ENCODE measurements at regions not wholly inside any gene's neighbourhood (a gene's known extent, or its start where the extent isn't known, plus 50 kb on each side); places are given as distances from the start of the nearest gene placed in this dataset.

GRCh38 chr18:25557011-25557410, 205.0 kb upstream of the ZNF521 start:
- intact Hi-C loops (cut with micrococcal nuclease) = no loop called here
- H3K27ac Mint-ChIP-seq = no peak overlapping the region
- TF ChIP-seq, protein P1, sequence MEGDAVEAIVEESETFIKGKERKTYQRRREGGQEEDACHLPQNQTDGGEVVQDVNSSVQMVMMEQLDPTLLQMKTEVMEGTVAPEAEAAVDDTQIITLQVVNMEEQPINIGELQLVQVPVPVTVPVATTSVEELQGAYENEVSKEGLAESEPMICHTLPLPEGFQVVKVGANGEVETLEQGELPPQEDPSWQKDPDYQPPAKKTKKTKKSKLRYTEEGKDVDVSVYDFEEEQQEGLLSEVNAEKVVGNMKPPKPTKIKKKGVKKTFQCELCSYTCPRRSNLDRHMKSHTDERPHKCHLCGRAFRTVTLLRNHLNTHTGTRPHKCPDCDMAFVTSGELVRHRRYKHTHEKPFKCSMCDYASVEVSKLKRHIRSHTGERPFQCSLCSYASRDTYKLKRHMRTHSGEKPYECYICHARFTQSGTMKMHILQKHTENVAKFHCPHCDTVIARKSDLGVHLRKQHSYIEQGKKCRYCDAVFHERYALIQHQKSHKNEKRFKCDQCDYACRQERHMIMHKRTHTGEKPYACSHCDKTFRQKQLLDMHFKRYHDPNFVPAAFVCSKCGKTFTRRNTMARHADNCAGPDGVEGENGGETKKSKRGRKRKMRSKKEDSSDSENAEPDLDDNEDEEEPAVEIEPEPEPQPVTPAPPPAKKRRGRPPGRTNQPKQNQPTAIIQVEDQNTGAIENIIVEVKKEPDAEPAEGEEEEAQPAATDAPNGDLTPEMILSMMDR (IDR thresholded peaks at IDR 0.05) = no peak
- ATAC-seq (no peak), DNase-seq (no peak)
- H3K36me3 Mint-ChIP-seq (ENCODE audit: low read depth) = no peaks in the 10 kb centered on the region
- ChIA-PET CTCF (no interaction called here), POLR2A (interaction anchor here (0.6 kb wide), 1 partner anchor 249 kb away, joined by 3 read pairs; no protein-coding TSS in a partner anchor)
- H3K9me3 Mint-ChIP-seq = no peaks in the 10 kb centered on the region
- H3K4me1 Mint-ChIP-seq (ENCODE audit: low read depth) = no peaks in the 10 kb centered on the region
- H3K27me3 Mint-ChIP-seq = no peaks in the 10 kb centered on the region
- no peak overlapping the region for H3K4me3 Mint-ChIP-seq

DNA sequence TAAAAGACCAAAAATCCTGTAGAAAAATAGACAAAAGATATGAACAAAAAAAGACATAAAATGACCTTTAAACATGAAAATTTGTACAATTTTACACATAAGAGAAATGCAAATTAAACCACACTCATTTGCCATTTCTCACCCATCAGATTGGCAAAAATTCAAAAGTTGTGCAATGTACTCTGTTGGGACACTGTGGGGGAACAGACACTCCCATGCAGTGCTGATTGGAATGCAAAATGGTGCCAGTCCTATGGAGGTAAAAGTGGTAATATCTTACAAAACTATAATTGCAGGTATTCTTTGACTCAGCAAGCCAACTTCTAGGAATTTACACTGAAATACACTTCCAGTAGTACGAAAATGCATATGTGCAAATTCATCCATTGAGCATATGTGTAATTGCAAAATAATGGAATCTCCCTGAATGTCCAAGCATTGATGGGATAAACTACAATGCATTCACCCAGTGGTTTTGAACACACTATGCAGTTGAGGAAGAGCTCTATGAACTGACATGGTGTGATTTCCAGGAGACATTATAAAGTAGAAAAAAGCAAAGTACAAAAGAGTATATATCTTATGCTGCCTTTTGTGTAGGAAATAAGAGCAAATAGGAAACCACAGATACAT, 201.8 kb upstream of the ZNF521 start:
- intact Hi-C loops (cut with micrococcal nuclease) = no loop called here
- H3K27ac Mint-ChIP-seq = no peak overlapping the region
- CTCF ChIA-PET = no interaction called here

GRCh38 chr18:25544546-25545287, 192.8 kb upstream of the ZNF521 start:
- POLR2A ChIA-PET = no interaction called here
- intact Hi-C loops (cut with micrococcal nuclease) = no loop called here
- no peaks in the 10 kb centered on the region for H3K4me1 Mint-ChIP-seq (ENCODE audit: low read depth)
- no peak for DNase-seq
- no peak overlapping the region for H3K27ac Mint-ChIP-seq
- CTCF ChIA-PET = no interaction called here
- no peaks in the 10 kb centered on the region for H3K36me3 Mint-ChIP-seq (ENCODE audit: low read depth)
- peaks cover 5% of the 10 kb centered on the region for H3K9me3 Mint-ChIP-seq
- ATAC-seq = no peak
- no peak overlapping the region for H3K4me3 Mint-ChIP-seq
- TF ChIP-seq, protein P1 (IDR thresholded peaks at IDR 0.05) = no peak
- no peaks in the 10 kb centered on the region for H3K27me3 Mint-ChIP-seq

More for the DNA sequence above, 201.8 kb upstream of the ZNF521 start:
- Mint-ChIP-seq H3K4me1 (ENCODE audit: low read depth) (no peaks in the 10 kb centered on the region), H3K4me3 (no peak overlapping the region), H3K9me3 (no peaks in the 10 kb centered on the region), H3K27me3 (no peaks in the 10 kb centered on the region), H3K36me3 (ENCODE audit: low read depth) (no peaks in the 10 kb centered on the region)
- TF ChIP-seq, protein P1 (IDR thresholded peaks at IDR 0.05) = no peak
- POLR2A ChIA-PET = no interaction called here
- DNase-seq = no peak
- ATAC-seq = no peak

DNA sequence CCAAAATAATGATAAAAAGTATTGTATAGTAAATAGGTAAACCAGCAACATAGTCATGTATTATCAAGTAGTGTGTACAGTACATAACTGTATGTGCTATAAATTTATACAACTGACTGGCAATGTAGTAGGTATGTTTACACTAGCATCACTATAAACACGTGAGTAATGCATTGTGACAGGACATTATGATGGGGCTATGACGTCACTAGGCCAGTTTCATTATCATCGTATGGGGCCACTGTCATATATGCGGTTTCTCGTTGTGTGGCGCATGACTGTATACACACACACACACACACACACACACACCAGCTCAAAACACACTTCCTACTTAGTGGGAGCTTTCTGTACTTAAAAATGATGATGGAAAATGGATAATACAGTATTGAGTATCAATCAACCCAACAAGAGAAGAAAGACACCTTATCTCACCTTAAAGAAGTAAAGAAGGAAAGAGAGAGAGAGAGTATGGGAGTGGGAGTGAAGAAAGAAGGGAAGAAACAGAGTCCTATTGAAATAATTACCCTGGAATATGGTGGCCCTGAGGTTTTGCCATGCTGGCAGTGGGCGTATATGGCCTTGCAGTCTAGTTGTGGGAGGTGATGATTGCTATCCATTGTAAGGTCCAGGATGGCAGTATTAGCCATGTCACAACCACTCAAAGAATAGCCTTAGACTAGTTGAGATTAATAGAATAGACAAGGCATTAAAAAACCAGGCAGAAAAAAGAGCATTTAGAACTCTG, 186.4 kb upstream of the ZNF521 start:
- no peak for DNase-seq
- POLR2A ChIA-PET = no interaction called here
- no peaks in the 10 kb centered on the region for H3K27me3 Mint-ChIP-seq
- no peaks in the 10 kb centered on the region for H3K36me3 Mint-ChIP-seq (ENCODE audit: low read depth)
- CTCF ChIA-PET = no interaction called here
- H3K4me3 Mint-ChIP-seq = no peak overlapping the region
- TF ChIP-seq, protein P1 (IDR thresholded peaks at IDR 0.05) = no peak
- no peak overlapping the region for H3K27ac Mint-ChIP-seq
- no peaks in the 10 kb centered on the region for H3K4me1 Mint-ChIP-seq (ENCODE audit: low read depth)
- intact Hi-C loops (cut with micrococcal nuclease) = no loop called here
- no peaks in the 10 kb centered on the region for H3K9me3 Mint-ChIP-seq
- no peak for ATAC-seq

DNA sequence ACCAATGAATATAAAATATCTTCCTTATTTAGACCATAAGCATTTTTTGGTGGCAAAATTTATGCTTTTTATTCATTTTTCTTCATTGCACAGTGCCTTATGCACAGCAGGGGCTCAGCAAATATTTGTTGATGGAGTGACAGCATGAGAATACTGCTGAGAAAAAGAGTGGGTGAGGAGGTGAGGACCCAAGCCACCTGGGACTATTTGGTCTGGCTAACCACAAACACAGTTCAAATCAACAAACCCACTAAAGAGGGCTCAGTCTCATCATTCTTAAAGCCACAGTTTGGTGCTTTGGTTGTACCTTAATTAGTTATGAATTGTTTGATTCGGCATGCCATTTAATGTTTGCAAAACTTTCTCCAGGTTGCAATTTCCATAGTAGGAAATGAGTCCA, 183.5 kb upstream of the ZNF521 start:
- Mint-ChIP-seq H3K4me1 (ENCODE audit: low read depth) (no peaks in the 10 kb centered on the region), H3K27me3 (no peaks in the 10 kb centered on the region), H3K4me3 (no peak overlapping the region)

More for the DNA sequence above, 183.5 kb upstream of the ZNF521 start:
- Mint-ChIP-seq H3K27ac (no peak overlapping the region), H3K36me3 (ENCODE audit: low read depth) (no peaks in the 10 kb centered on the region), H3K9me3 (no peaks in the 10 kb centered on the region)
- ChIA-PET CTCF (no interaction called here), POLR2A (no interaction called here)
- TF ChIP-seq, protein P1 (IDR thresholded peaks at IDR 0.05) = no peak
- intact Hi-C loops (cut with micrococcal nuclease) = no loop called here
- ATAC-seq (no peak), DNase-seq (no peak)
